GM21576 (cell line): ENCODE measurements at regions not wholly inside any gene's neighbourhood (a gene's known extent, or its start where the extent isn't known, plus 50 kb on each side); places are given as distances from the start of the nearest gene placed in this dataset.

ENCODE experiments used
- ATAC-seq: cut with Tn5 transposase; IDR thresholded peaks from one replicate; pipeline ENCODE4 v1.9.1; 2021; ENCODE audit warnings: mild to moderate bottlenecking, moderate library complexity; ENCODE audit not compliant: unreplicated experiment

DNA sequence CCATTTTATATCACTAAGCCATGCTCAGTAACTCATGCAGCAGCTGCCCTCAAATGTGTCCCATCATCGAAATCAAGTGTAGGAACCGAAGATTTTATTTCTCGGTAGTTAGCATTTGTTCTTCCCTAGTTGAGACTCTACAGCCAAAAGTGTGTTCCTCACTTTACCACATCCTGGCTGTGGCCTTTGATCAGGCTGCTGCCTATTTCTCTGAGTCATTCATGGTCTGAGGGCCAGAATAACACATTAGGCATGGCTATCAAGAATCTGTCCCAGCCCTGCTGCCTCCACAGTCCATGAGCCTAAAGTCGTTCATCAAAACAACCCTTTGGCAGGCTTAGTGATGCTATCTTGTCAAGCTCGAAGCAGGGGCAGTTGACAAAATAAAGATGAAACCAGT, 300.1 kb downstream of the TDRD15 start:
- no peak for ATAC-seq

DNA sequence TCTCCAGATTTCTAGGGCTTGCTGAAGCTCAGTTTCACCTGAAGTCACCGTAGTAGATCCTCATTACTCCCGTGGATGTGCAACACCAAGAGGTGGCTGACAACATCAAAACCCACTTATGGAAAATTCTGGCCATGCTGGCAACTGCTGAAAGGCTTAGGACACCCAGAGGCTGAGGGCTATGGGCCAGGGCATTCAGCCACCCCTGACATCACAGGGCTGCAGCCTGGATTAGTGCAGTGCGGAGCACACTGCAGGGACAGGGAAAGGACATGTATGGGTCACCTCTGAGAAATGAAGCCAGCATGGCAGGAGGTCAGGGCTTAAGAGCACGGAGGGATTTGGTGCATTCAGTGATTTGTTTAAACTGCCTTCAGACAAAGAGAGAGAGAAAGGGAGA, 300.6 kb downstream of the TDRD15 start:
- no peak for ATAC-seq

DNA sequence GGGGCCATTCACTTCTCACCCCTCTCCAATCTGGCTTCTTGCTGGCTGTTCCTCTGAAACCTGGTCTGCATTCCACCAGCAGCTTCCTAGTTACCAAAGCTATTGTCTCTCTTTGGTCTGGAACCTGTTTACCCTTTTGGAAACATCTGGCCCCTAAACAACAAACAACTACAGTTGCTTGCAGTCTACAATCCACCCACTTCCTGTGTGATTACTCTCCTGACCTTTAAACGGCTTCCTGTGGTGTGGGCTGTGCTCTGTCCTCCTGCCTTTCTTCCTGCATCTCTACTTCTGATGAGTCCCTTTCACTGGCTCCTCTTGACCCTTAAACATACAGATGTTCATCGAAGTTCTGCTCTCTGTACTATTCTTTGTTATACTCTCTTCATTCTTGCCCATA, 303.8 kb downstream of the TDRD15 start:
- no peak for ATAC-seq

DNA sequence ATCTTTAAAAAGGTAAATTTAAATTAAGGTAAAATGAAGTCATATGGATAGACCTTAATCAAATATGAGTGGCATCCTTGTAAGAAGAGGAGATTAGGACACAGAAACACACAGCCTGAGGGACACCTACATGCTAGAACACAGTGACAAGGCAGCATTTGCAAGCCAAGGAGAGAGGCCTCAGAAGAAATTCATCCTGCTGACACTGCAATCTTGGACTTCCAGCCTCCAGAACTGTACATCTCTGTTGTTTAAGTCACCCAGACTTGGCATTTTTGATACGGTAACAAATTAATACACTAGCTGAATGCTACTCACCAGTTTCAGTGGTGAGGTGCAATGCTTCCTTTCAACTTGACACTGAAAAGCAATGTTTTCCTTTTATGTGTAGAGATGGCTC, 305.0 kb downstream of the TDRD15 start:
- ATAC-seq = no peak

DNA sequence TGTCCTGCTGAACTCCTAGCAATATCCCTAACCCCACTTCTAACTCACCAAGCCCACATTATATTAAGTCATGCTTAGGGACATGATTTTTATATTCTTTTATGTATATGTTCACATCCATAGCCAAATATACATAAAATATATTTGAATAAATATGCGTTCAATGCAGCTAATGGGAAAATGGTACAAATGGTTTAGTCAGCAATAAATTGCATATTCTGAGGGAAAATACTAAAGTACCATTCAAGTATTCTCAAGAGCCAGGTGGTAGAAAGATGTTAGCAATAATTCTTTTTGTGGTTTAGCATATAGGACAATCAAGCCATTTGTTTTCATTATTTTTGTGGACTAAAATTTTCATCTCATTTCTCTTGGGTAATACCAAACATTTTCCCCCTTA, 306.0 kb downstream of the TDRD15 start:
- ATAC-seq = no peak

DNA sequence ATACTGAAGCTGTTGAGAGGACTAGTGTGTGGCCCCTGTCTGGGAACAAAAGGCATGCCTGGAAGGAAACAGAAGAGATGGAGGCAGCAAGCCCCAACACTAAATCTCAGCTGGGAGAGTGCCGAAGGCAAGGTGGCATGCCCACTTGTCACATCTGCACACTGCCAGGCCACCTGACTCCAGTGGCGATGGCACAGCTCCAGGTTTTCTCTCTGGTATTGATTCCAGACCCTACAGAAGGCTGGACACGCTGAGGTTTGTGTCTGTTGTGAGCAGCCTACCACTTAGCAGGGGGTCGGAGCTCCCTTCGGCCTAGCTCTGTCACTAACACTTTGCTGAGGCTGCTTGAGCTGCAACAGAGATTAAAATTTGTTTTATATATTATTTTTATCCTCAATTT, 307.3 kb downstream of the TDRD15 start:
- ATAC-seq = no peak

DNA sequence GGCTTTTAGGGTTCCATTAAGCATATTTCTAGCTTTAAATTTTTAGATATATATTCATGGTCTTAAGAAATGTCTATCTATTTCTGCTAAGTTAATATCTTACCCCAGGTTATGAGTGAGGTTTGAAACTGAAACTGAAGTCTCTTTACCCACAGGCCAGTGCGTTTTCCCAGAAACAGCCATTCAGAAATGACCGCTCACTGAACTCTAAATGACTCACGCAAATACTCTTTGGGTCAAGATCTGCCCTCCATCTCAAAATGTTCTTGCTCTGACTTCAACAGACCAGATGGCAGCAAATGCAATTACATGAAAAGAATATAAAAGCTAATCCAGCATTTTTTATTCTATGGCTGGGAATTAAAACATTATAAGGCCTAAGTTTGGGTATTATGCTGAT, 315.2 kb downstream of the TDRD15 start:
- ATAC-seq = no peak

DNA sequence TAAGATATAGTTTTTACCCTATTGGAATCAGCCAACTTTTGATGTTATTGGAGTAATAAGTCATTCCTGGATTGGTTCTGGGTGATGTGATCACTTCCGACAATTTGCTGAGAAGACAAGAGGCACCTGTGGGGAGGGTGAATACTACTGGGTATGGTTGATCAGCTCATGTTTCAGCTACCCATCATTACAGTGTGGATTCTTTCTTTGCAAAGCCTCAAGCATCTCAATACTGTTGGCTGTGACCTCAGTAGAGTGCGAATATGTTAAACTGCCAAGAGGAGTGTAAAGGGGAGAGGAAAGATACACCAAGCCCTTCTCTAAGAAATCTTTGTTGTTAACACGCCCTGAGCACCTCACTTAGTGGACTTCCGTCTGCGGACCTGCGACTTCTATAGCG, 317.7 kb downstream of the TDRD15 start:
- ATAC-seq = no peak

DNA sequence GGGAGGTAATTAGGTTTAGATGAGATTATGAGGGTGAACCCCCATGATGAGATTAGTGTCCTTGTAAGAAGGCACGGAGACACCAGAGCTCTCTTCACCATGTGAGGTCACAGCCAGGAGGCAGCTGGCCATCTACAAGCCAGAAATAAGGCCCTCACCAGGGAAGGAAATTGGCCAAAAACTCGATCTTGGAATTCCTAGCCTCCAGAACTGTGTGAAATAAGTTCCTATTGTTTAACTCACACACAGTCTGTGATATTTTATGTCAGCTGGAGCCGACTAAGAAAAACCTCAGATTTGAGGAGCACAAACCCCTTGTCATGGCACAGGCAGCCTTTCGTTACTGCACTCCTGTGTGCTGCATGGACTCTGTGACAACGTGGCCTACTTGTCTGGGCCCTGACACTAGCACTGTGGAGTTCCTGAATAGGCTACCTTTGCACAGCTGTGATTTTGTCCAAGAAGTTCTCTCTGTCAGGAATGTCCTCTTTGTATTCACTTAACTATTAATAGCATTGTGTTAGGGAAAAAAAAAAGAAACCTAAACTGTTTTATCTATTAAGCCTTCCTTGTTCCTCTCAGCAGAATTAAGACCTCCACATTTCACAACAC, 319.8 kb downstream of the TDRD15 start:
- ATAC-seq = no peak

DNA sequence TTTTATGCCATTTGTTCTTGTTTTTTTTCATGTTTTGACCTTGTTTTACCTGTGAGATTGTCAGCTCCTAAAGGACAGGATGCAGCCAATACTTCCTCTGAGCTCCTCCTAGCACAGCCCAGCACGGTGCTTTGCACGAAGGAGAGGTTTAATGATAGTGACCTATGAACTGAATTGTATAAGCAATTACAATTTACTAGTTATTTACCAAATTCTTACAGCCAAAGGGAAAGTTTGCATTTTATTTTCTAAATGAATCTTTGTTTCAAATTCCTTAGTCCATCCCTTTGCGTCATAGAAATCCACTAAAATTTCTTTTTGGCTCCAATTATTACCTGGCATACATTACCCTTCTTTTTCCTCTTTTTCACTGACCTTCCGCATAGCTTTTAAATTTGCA, 326.1 kb downstream of the TDRD15 start:
- ATAC-seq = no peak

DNA sequence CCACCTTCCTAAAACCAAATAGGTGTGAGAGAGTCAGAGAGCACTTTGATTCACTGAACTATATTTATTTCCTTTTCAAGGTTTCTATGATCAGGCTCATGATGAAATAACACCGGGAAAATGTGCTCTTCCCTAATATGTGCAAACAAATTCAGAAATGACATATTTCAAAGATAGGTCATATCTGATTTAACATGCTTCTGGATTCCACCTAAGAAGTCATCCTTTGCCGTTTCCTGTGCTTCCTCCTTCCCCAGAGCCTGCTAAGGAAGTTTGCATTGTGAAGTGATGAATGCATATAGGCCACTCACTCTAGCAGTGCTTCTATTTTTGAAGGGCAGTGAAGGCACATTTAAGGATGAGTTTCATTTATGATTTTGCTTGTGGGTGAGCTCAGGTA, 327.6 kb downstream of the TDRD15 start:
- no peak for ATAC-seq

DNA sequence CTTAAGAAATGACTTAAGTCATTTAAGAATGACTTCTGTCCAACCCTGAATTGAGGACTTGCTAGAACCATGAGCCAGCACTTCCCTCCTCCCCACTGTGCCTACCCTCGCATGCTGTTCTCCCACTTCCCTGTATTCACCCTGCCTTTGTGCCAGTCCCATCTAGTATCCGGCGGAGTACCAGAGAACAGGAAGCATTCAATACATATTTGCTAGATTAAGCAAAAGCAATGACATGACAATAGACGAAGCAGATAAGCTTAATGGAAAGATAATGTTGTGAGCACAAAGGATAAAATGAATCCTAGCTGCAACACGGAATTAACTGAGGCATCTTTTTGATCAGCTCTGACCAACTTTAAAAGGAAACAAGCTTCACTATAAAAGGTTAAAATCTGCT, 328.5 kb downstream of the TDRD15 start:
- ATAC-seq = no peak

DNA sequence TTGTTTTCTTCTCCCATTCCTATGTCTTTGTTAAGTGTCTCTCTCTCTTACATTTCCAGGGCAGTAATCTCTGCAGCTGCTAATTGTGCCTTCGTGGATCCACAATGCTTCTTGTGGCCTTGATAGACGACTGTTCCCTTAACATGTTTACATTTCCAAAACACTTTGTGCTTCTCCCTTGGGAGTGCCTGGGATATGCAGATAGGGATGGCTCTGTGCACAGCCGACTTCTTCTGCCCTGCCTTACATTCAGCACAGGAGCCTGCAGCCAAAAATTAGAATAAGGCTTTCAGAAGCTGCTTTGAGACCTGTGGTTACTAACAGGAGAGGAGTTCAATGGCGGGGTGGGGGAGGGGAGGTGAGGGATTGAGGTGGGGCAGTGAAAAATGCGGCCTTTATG, 328.9 kb downstream of the TDRD15 start:
- ATAC-seq = no peak

DNA sequence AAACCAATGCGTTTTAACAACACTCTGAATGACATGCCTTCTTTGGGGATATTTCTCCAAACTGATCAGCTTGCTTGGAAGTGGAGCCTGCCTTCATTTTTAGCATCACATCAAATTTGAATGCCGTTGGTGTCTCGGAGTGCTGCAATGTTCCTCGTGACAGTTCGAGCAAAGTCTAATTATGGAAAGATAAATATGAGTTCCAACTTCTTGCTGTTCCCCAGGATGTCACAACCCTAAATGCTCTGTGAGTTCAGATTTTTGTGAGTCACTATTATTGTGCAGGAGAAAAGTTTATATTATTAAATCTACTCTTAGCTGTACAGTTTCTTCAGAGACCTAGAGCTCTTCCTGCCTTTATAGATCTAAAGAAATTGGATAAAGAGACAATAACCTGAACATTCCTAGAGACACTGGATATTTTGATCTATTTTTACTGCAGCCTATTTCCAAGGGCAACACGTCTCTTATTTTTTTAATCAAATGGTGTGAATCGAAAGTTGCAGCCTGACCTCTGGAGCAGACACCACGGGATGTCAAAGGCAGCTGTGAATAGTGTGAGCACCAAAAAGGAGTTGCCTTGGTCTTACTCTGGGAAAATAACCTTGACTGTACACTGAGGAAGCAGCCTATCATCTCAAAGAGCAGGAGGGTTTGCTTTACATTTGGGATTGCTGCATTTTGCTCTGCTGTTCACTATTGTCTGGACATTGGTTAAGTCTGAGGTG, 330.1 kb downstream of the TDRD15 start:
- no peak for ATAC-seq

DNA sequence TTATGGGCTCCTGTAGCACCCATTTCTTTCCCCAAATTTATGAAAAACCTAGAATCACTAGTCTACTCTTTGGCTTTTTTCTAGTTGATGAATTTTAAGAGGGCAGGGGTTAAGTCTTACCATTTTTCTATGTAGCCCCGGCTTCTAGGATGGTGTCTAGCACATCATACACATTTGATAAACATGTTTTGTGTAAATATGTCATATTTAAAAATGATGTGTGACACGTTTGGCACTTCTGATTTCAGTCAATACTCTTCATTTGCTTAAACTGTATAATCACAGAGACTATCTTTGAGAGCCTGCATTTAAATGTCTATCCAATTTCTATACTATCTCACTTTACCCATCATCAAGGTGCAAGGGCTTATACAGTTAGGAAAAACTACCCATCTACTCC, 331.1 kb downstream of the TDRD15 start:
- no peak for ATAC-seq

DNA sequence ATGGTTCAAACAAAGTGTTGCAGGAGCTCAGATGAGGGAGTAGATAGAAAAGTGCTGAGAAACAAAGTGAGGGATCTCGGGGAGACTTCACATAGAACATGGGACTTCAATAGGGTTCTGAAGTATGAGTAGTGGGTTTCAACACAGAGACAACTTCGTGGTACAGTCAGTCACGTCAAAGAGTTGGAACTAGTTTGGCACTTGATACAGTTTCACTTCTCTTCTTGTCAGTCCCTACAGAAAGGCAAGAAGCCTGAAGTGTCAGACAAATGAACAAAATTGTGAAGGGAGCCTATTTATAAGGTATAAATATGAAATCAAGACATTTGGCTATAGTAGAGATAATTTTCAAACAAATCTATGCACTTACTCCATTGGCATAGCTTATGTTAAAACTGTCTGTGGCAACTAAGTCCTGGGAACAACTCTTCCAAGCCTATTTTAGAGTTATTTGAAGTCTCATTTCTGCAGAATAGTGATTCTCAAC, 338.0 kb downstream of the TDRD15 start:
- no peak for ATAC-seq

DNA sequence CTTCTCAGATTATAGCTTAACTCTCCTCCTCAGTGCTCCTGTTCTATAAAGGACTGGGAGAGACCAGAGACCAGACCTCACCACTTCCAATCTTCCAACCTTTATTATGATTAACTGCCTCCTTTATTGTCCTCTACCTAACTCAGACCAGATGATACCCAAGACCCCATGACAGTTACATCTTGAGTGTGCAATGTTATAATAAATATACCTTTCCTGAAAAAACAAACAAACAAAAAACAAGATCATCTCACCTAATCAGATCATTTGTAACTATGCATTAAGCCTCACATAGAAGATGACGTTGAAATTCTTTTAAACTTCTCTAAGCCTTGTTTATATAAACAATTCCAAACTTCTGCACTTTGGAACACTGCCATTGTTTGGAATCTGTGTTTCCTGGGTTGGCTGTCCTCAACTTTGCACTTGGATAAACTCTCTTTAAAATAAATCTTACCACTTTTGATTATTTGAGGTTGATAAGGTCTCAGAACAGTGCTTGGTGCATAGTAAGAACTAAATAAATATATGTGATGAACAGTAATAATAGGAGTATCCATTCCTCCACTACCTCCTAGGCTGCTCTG, 342.7 kb downstream of the TDRD15 start:
- no peak for ATAC-seq

DNA sequence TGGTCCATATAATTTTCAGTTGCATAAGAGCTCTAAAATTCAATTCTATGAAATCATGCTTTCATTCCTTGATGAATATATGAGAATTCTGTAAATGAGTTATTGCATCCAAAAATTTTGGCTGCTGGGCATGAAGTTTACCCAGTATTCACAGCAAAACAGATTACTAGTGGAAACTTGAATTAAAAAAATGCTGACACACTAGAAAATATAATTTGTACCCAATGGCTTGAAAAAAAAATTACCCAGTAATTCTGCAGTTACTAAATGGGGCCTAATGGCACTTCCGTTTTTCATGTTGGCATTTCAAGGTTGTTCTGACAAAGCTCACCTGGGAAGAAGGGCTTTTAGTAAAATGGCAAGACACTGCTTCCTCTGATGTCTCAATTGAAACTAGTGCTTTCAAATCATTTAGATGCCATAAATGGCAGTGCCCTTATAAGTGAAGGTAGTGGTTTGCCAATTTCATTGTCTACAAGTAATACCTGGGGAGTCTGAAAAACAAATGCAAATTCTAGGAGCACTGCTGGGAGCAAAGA, 343.6 kb downstream of the TDRD15 start:
- no peak for ATAC-seq

DNA sequence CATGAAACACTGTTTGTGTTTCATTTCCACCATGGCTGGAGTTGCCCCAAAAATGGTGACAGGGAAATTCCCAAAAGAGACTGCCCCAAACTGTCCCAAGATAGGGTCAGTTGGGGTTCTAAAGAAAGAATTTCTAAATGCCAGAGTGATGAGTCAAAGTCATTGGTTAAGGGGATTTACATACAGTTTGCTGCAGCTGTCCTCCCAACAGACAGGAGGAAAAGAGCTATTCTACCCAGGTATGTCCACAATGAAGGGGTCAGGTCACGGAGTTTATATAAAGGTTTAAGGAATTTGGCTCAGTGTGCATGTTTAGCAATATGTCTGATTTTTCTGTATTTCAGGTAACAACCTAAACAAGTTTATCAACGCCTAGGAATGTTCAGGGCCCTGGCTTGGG, 344.1 kb downstream of the TDRD15 start:
- ATAC-seq = no peak

DNA sequence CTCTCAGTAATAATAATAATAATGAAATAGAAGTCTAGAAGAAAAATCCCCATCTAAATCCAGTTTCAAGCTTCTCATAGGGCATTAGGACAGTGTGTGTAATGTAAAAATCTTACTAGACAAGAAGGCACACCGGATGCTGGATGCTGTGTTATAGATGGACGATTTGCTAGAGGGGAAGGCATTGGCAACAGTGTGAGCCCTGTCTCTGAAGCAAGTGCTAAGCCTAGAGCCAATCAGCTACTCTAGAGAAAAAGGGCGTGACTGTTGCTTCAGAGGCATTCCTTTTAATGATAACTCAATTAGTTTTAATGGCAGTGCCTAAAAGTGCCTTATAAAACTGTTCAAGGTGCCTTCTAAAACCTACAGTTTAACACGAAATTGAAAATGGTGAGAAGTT, 344.9 kb downstream of the TDRD15 start:
- ATAC-seq = no peak

DNA sequence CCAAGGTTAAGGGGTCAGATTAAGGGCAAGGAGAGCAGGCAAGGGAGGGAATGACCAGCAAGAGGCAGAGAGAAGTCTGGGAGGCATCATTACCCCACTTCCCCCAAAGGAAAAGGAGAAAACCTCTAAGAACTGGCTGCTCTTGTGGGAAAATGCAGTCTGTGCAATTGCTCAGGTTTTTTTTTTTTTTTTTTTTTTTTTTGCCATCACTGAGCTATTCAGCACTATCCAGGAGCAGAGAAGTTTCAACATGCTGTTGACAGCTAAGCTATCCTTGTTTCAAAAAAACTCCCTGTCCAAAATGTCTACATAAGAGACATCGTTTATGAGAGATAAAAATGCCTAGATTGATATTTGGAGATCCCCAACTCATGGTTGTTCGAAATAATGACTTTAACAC, 345.4 kb downstream of the TDRD15 start:
- ATAC-seq = no peak

DNA sequence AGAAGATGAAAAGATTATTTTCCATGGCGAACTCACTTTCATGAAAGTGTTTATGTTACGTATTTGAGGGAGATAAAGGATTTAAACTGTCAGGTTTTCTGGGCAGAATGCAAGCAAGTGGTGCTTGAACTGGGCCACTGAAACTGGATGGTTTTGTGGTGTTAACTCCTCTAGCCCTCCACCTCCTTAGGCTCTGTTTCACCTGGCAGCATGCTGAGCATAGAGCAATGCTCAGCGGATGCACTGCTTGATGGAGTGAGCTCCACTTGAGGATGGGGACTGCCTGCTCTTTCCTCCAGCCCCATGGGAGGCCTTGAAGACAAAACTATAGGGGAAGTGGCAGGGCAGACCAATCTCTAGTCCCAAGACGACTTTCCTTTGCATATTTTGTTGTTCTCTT, 345.8 kb downstream of the TDRD15 start:
- ATAC-seq = no peak
